ENCODE measurements at regions not wholly inside any gene's neighbourhood (a gene's known extent, or its start where the extent isn't known, plus 50 kb on each side); places are given as distances from the start of the nearest gene placed in this dataset.
"Not testable (repeated sequence)": the region's sequence is repeated elsewhere in the genome, so short reads cannot be mapped to it uniquely, and the experiment has no call there.

GRCh38 chr10:33783557-33783956 lies 449.1 kb upstream of the NRP1 start:
- no peak for DNase-seq (ENCODE audit: low read depth, low spot score)

- no peak for DNase-seq (ENCODE audit: low read depth, low spot score)
Observed at GRCh38 chr10:33783078-33783477, 448.6 kb upstream of the NRP1 start.

GRCh38 chr10:33781606-33782395 lies 447.3 kb upstream of the NRP1 start:
- no peak for DNase-seq (ENCODE audit: low read depth, low spot score)

GRCh38 chr10:33780961-33781360 lies 446.5 kb upstream of the NRP1 start:
- DNase-seq (ENCODE audit: low read depth, low spot score): no peak

- no peak for DNase-seq (ENCODE audit: low read depth, low spot score)
Observed at GRCh38 chr10:33777223-33777622, 442.8 kb upstream of the NRP1 start.

GRCh38 chr10:33776419-33777070 lies 442.1 kb upstream of the NRP1 start:
- no peak for DNase-seq (ENCODE audit: low read depth, low spot score)

- no peak for DNase-seq (ENCODE audit: low read depth, low spot score)
Observed at GRCh38 chr10:33774857-33775256, 440.4 kb upstream of the NRP1 start.

- no peak for DNase-seq (ENCODE audit: low read depth, low spot score)
Observed at GRCh38 chr10:33773886-33774480, 439.5 kb upstream of the NRP1 start.

GRCh38 chr10:33773253-33773573 lies 438.7 kb upstream of the NRP1 start:
- DNase-seq (ENCODE audit: low read depth, low spot score): no peak

GRCh38 chr10:33772370-33773252 lies 438.1 kb upstream of the NRP1 start:
- peak; percentile 36 for DNase-seq (ENCODE audit: low read depth, low spot score)

GRCh38 chr10:33771856-33772255 lies 437.4 kb upstream of the NRP1 start:
- not testable (repeated sequence) for DNase-seq (ENCODE audit: low read depth, low spot score)

GRCh38 chr10:33764694-33765185 lies 430.3 kb upstream of the NRP1 start:
- DNase-seq (ENCODE audit: low read depth, low spot score): no peak

- no peak for DNase-seq (ENCODE audit: low read depth, low spot score)
Observed at GRCh38 chr10:33760056-33760943, 425.8 kb upstream of the NRP1 start.

- no peak for DNase-seq (ENCODE audit: low read depth, low spot score)
Observed at GRCh38 chr10:33759191-33759590, 424.7 kb upstream of the NRP1 start.

GRCh38 chr10:33758299-33758698 lies 423.8 kb upstream of the NRP1 start:
- DNase-seq (ENCODE audit: low read depth, low spot score): no peak

GRCh38 chr10:33754052-33754451 lies 419.6 kb upstream of the NRP1 start:
- DNase-seq (ENCODE audit: low read depth, low spot score): no peak

- no peak for DNase-seq (ENCODE audit: low read depth, low spot score)
Observed at GRCh38 chr10:33753389-33753788, 418.9 kb upstream of the NRP1 start.

- no peak for DNase-seq (ENCODE audit: low read depth, low spot score)
Observed at GRCh38 chr10:33749790-33750189, 415.3 kb upstream of the NRP1 start.

- DNase-seq (ENCODE audit: low read depth, low spot score): no peak
Observed at GRCh38 chr10:33749067-33749735, 414.7 kb upstream of the NRP1 start.

GRCh38 chr10:33746836-33747268 lies 412.4 kb upstream of the NRP1 start:
- DNase-seq (ENCODE audit: low read depth, low spot score): no peak

Data from ELF-1 (cell line).